ENCODE measurements at regions not wholly inside any gene's neighbourhood (a gene's known extent, or its start where the extent isn't known, plus 50 kb on each side); places are given as distances from the start of the nearest gene placed in this dataset.

- Histone ChIP-seq H3K9ac (ENCODE audit: insufficient read depth, low read length, poor library complexity, severe bottlenecking) (no peak overlapping the region), H3K4me3 (replicated peaks in 1 of 3; ENCODE audit: low read depth in 2 of 3, low read length in 3 of 3) (no peak overlapping the region), H3K4me2 (replicated peaks; ENCODE audit: extremely low read depth, low read length, poor library complexity, severe bottlenecking) (no peak overlapping the region), H3K79me2 (ENCODE audit: insufficient read depth, low read length) (no peaks in the 10 kb centered on the region), H3K36me3 (replicated peaks in 1 of 2; ENCODE audit: control insufficient read depth in 1 of 2, insufficient read depth in 2 of 2, low read length in 2 of 2) (no peaks in the 10 kb centered on the region), H3K27ac (ENCODE audit: low read depth in 1 of 2, low read length in 2 of 2) (no peak overlapping the region), H3K4me1 (ENCODE audit: control insufficient read depth in 1 of 2, insufficient read depth in 2 of 2, low read length in 2 of 2) (no peaks in the 10 kb centered on the region), H3K27me3 (ENCODE audit: control insufficient read depth in 2 of 2, insufficient read depth in 2 of 2, low read length in 2 of 2) (no peaks in the 10 kb centered on the region), H4K20me1 (ENCODE audit: insufficient read depth, low read length) (no peaks in the 10 kb centered on the region), H3K9me3 (replicated peaks in 1 of 2; ENCODE audit: control insufficient read depth in 1 of 2, insufficient read depth in 1 of 2, low read length in 2 of 2) (no peaks in the 10 kb centered on the region), H2AFZ (ENCODE audit: insufficient read depth, low read depth, low read length, poor library complexity, severe bottlenecking) (no peak overlapping the region)
- Mint-ChIP-seq H3K4me3 (no peak overlapping the region), H3K9me3 (peaks cover 0 to 2% (median 0%) of the 10 kb centered on the region in 7 donors), H3K36me3 (no peaks in the 10 kb centered on the region), H3K4me1 (no peaks in the 10 kb centered on the region), H3K27me3 (ENCODE audit: low read depth in 3 of 3) (no peaks in the 10 kb centered on the region), H3K27ac (no peak overlapping the region)
- no peak for DNase-seq
- no peak for TF ChIP-seq CTCF (IDR thresholded peaks at IDR 0.05)
- no CpG with 5 or more reads among the region's 1 CpG for WGBS (ENCODE audit: insufficient coverage)
- intact Hi-C loops (cut with micrococcal nuclease) = no loop called here
Observed at GRCh38 chr4:135934026-135934425, 1598.3 kb downstream of the PCDH18 start.

GRCh38 chr4:135927651-135928050, 1604.6 kb downstream of the PCDH18 start:
- no peak overlapping the region for H3K9ac ChIP-seq (ENCODE audit: insufficient read depth, low read length, poor library complexity, severe bottlenecking)
- no peak overlapping the region for H3K4me3 ChIP-seq (replicated peaks in 1 of 3; ENCODE audit: low read depth in 2 of 3, low read length in 3 of 3)
- H3K4me3 Mint-ChIP-seq = no peak overlapping the region
- H3K4me2 ChIP-seq (replicated peaks; ENCODE audit: extremely low read depth, low read length, poor library complexity, severe bottlenecking) = no peak overlapping the region
- H3K9me3 ChIP-seq (replicated peaks in 1 of 2; ENCODE audit: control insufficient read depth in 1 of 2, insufficient read depth in 1 of 2, low read length in 2 of 2) = no peaks in the 10 kb centered on the region
- no peaks in the 10 kb centered on the region for H3K36me3 ChIP-seq (replicated peaks in 1 of 2; ENCODE audit: control insufficient read depth in 1 of 2, insufficient read depth in 2 of 2, low read length in 2 of 2)
- no peaks in the 10 kb centered on the region for H3K4me1 Mint-ChIP-seq
- no peaks in the 10 kb centered on the region for H3K4me1 ChIP-seq (ENCODE audit: control insufficient read depth in 1 of 2, insufficient read depth in 2 of 2, low read length in 2 of 2)
- no peak overlapping the region for H2AFZ ChIP-seq (ENCODE audit: insufficient read depth, low read depth, low read length, poor library complexity, severe bottlenecking)
- no peaks in the 10 kb centered on the region for H3K79me2 ChIP-seq (ENCODE audit: insufficient read depth, low read length)
- DNase-seq = no peak
- no peaks in the 10 kb centered on the region for H3K27me3 ChIP-seq (ENCODE audit: control insufficient read depth in 2 of 2, insufficient read depth in 2 of 2, low read length in 2 of 2)
- no peak overlapping the region for H3K27ac ChIP-seq (ENCODE audit: low read depth in 1 of 2, low read length in 2 of 2)
- H3K27me3 Mint-ChIP-seq (ENCODE audit: low read depth in 3 of 3) = no peaks in the 10 kb centered on the region
- H3K36me3 Mint-ChIP-seq = no peaks in the 10 kb centered on the region
- intact Hi-C loops (cut with micrococcal nuclease) = no loop called here
- no peak overlapping the region for H3K27ac Mint-ChIP-seq
- TF ChIP-seq CTCF (IDR thresholded peaks at IDR 0.05) = no peak
- H4K20me1 ChIP-seq (ENCODE audit: insufficient read depth, low read length) = no peaks in the 10 kb centered on the region
- peaks cover 0 to 2% (median 0%) of the 10 kb centered on the region in 7 donors for H3K9me3 Mint-ChIP-seq
